LNCAP (cell line): ENCODE measurements at regions not wholly inside any gene's neighbourhood (a gene's known extent, or its start where the extent isn't known, plus 50 kb on each side); places are given as distances from the start of the nearest gene placed in this dataset.

Source experiments
- CTCF ChIP-seq: fragments of 450-650 bp; IDR thresholded peaks from 2 replicates; pipeline ENCODE4 v1.5.1; 2017; ENCODE audit warnings: mild to moderate bottlenecking

DNA sequence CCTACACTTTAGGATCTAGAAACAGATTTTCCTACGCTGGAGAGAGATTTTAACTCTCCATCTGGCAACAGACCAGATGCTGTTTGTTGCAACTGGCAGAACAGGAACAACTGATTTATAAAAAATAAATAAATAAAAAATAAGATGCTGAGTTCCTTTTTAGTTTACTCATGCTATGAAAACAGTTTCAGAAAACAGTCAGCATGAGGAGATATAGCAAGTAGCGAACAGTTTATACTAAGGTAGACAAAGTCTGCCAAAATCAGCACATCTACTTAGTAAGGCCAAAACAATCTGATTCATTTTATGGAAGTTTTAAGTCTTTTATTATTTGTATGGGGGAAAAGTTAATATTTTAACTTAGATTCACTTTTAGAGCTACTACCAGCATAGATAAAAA is 974.0 kb upstream of the CNTNAP5 start:
- no peak for TF ChIP-seq CTCF

- no peak for TF ChIP-seq CTCF
Observed at GRCh38 chr2:123061534-123061933, 963.6 kb upstream of the CNTNAP5 start.

DNA sequence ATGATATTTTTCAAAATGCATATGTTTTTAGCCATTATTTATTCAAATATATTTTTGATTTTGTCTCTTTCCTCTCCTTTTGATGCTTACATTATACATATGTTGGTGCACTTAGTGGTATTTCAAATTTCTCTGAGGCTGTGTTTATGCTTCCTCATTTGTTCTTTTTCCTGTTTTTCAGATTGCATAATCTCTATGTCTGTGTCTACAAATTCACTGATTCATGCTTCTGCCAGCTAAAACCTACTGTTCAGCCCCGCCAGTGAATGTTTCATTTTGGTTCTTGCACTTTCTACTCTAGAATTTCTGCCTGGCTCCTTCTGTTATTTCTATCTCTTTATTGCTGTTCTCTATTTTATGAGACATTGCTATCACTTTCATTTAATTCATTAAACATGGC is 951.7 kb upstream of the CNTNAP5 start:
- TF ChIP-seq CTCF = no peak

DNA sequence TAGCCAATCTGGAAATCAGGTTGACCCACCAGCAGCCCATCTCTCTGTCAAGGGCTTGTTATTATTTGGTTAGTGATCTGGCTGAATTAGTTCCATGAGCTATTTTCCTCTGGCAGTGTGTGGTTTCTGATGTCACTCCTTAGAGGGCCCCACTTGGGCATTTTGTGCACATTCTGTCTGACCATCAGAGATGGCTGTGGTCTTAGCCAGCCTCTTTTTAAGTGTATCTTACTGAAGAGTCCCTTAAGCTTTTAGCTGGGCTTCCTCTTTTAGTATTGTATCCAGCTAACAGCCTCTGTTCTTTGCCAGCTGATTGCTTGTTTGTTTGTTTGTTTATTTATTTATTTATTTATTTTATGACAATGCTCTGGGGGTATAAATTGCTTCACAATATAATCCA is 951.1 kb upstream of the CNTNAP5 start:
- no peak for TF ChIP-seq CTCF

DNA sequence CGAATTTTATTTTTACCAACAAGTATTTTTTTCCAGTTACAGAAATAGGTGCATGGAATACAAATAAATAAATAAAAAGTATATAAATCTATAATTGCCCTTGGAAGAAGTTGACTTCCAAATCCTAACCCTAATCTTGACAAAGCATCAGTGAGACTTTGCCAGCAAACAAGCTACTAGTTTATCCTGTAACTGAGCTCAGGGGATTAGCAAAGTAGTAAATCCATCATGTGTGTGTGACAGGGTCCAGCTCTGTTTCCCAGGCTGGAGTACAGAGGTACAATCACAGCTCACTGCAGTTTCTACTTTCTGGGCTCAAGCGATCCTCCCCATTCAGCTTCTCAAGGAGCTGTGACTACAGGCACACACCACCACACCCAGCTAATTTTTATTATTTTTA is 948.0 kb upstream of the CNTNAP5 start:
- no peak for TF ChIP-seq CTCF

DNA sequence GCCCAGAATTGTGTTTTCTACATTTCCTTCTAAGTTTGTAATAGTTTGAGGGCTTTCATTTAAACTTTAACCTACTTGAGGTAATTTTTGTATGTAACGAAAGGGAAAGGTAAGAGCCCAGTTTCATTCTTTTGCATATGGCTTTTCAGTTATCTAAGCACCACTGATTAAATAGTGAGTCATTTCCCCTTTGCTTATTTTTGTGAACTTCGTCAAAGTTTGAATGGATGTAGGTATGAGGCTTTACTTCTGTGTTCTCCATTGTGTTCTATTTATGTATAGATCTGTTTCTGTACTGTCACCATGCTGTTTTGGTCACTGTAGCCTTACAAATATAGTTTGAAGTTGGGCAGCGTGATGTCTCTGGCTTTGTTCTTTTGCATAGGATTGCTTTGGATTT is 944.8 kb upstream of the CNTNAP5 start:
- TF ChIP-seq CTCF = no peak

- TF ChIP-seq CTCF = no peak
Observed at GRCh38 chr2:123085484-123085883, 939.6 kb upstream of the CNTNAP5 start.

GRCh38 chr2:123086613-123087385 is 938.3 kb upstream of the CNTNAP5 start:
- TF ChIP-seq CTCF = no peak
